Calu3 (cell line): ENCODE measurements at regions not wholly inside any gene's neighbourhood (a gene's known extent, or its start where the extent isn't known, plus 50 kb on each side); places are given as distances from the start of the nearest gene placed in this dataset.
"Not testable (repeated sequence)": the region's sequence is repeated elsewhere in the genome, so short reads cannot be mapped to it uniquely, and the experiment has no call there.

Source experiments
- BruUV-seq: library from RNA; stranded (reverse); fragments of 400-500 nt; replicated peaks from 2 replicates; lab custom pipeline; 2021; lab: Mats Ljungman, UMichigan
- CTCF ChIA-PET: fragments of 300-600 bp; sonication (Branson Sonifier 250); formaldehyde crosslinking; loops from one replicate; lab custom pipeline; 2022; ENCODE audit warnings: antibody characterized with exemption; lab: Charles Lee
- DNase-seq: peaks from one replicate; pipeline ENCODE4 v3.0.0; 2022
- H3K27ac Mint-ChIP-seq: one replicate; pipeline ENCODE4 v1.8.0; 2022; ENCODE audit warnings: mixed read lengths; ENCODE audit not compliant: unreplicated experiment
- H3K27me3 Mint-ChIP-seq: one replicate; pipeline ENCODE4 v1.8.0; 2022; ENCODE audit warnings: mixed read lengths; ENCODE audit not compliant: unreplicated experiment
- H3K36me3 Mint-ChIP-seq: one replicate; pipeline ENCODE4 v1.8.0; 2022; ENCODE audit warnings: mild to moderate bottlenecking, moderate library complexity, mixed read lengths; ENCODE audit not compliant: insufficient read depth, unreplicated experiment
- H3K4me1 Mint-ChIP-seq: one replicate; pipeline ENCODE4 v1.8.0; 2022; ENCODE audit warnings: mild to moderate bottlenecking, low read depth, mixed read lengths; ENCODE audit not compliant: unreplicated experiment
- H3K4me3 Mint-ChIP-seq: one replicate; pipeline ENCODE4 v1.8.0; 2022; ENCODE audit warnings: mild to moderate bottlenecking, low read depth, moderate library complexity, mixed read lengths; ENCODE audit not compliant: unreplicated experiment
- H3K9me3 Mint-ChIP-seq: one replicate; pipeline ENCODE4 v1.8.0; 2022; ENCODE audit warnings: low read depth, mixed read lengths; ENCODE audit not compliant: unreplicated experiment
- CTCF ChIP-seq: fragments of 200-600 bp; IDR thresholded peaks from one replicate; pipeline ENCODE4 v1.8.0; 2022; ENCODE audit warnings: antibody characterized with exemption; ENCODE audit not compliant: unreplicated experiment
- intact Hi-C: fragments of 100-400 bp; cut with micrococcal nuclease; formaldehyde crosslinking; loops from one replicate; pipeline ENCODE4 v1.10.0; 2022; ENCODE audit not compliant: unreplicated experiment

GRCh38 chr6:133131621-133132465, 109.3 kb upstream of the EYA4 start:
- H3K4me3 Mint-ChIP-seq, result no peak overlapping the region
- CTCF ChIA-PET, result no interaction called here
- H3K27me3 Mint-ChIP-seq, result no peaks in the 10 kb centered on the region
- no peak overlapping the region for H3K27ac Mint-ChIP-seq
- no peaks in the 10 kb centered on the region for H3K36me3 Mint-ChIP-seq
- no peak for DNase-seq
- H3K9me3 Mint-ChIP-seq, result no peaks in the 10 kb centered on the region
- BruUV-seq, result no TSS peak
- TF ChIP-seq CTCF, result no peak
- peaks cover 64% of the 10 kb centered on the region for H3K4me1 Mint-ChIP-seq
- intact Hi-C loops, result loop anchor here (10.0 kb wide), 1 partner anchor 103 kb away; no protein-coding TSS in a partner anchor

- H3K27ac Mint-ChIP-seq, result no peak overlapping the region
- CTCF ChIA-PET, result interaction anchor here (0.6 kb wide), 1 partner anchor 33 kb away, joined by 5 read pairs; no protein-coding TSS in a partner anchor
These were observed 108.6 kb upstream of the EYA4 start for GRCh38 chr6:133132466-133132971.

GRCh38 chr6:133136177-133136880, 104.8 kb upstream of the EYA4 start:
- H3K36me3 Mint-ChIP-seq, result no peaks in the 10 kb centered on the region
- no peak for DNase-seq
- intact Hi-C loops, result loop anchor here (10.0 kb wide), 1 partner anchor 98 kb away; no protein-coding TSS in a partner anchor
- peaks cover 3% of the 10 kb centered on the region for H3K9me3 Mint-ChIP-seq
- CTCF ChIA-PET, result no interaction called here
- no TSS peak for BruUV-seq
- no peak overlapping the region for H3K27ac Mint-ChIP-seq
- TF ChIP-seq CTCF, result no peak
- H3K4me3 Mint-ChIP-seq, result no peak overlapping the region
- H3K27me3 Mint-ChIP-seq, result no peaks in the 10 kb centered on the region
- peaks cover 22% of the 10 kb centered on the region for H3K4me1 Mint-ChIP-seq

More at GRCh38 chr6:133132466-133132971, 108.6 kb upstream of the EYA4 start:
- Mint-ChIP-seq H3K9me3 (no peaks in the 10 kb centered on the region), H3K4me1 (peaks cover 57% of the 10 kb centered on the region), H3K4me3 (no peak overlapping the region), H3K36me3 (no peaks in the 10 kb centered on the region), H3K27me3 (no peaks in the 10 kb centered on the region)
- intact Hi-C loops, result loop anchor here (10.0 kb wide), 1 partner anchor 102 kb away; no protein-coding TSS in a partner anchor
- BruUV-seq, result no TSS peak
- no peak for DNase-seq
- TF ChIP-seq CTCF, result no peak

GRCh38 chr6:133147470-133148184, 93.5 kb upstream of the EYA4 start:
- DNase-seq, H3K27ac Mint-ChIP-seq, intact Hi-C loops, CTCF ChIA-PET, H3K9me3 Mint-ChIP-seq, BruUV-seq, H3K36me3 Mint-ChIP-seq, H3K27me3 Mint-ChIP-seq, H3K4me3 Mint-ChIP-seq, H3K4me1 Mint-ChIP-seq: not testable (repeated sequence)
